ENCODE measurements at regions not wholly inside any gene's neighbourhood (a gene's known extent, or its start where the extent isn't known, plus 50 kb on each side); places are given as distances from the start of the nearest gene placed in this dataset.

GRCh38 chr2:173452416-173452815, 97.7 kb downstream of the CDCA7 start:
- TF ChIP-seq CTCF (IDR thresholded peaks at IDR 0.05; ENCODE audit: low read length) (no peak), EZH2 (optimal IDR thresholded peaks at IDR 0.05; ENCODE audit: low read depth, low read length) (no peak), EZH2phosphoT487 (IDR thresholded peaks at IDR 0.05; ENCODE audit: low read length) (no peak)
